ENCODE measurements at regions not wholly inside any gene's neighbourhood (a gene's known extent, or its start where the extent isn't known, plus 50 kb on each side); places are given as distances from the start of the nearest gene placed in this dataset.

GRCh38 chr1:94342416-94342815 lies 75.8 kb upstream of the ABCD3 start:
- Histone ChIP-seq H3K4me3 (no peak overlapping the region), H3K27ac (no peak overlapping the region), H3K9me3 (ENCODE audit: insufficient read depth, low read depth) (no peaks in the 10 kb centered on the region), H3K9me2 (ENCODE audit: insufficient read depth) (peaks cover 4% of the 10 kb centered on the region; the same call in 1 of the 2 replicates), H3F3A (ENCODE audit: insufficient read depth, low read depth) (peaks cover 10% of the 10 kb centered on the region; the same call in 1 of the 2 replicates), H2AFZ (no peak overlapping the region), H3K27me3 (ENCODE audit: insufficient read depth, low read depth) (no peaks in the 10 kb centered on the region), H3K4me1 (replicated peaks; ENCODE audit: insufficient read depth) (peaks cover 26% of the 10 kb centered on the region), H3K36me3 (ENCODE audit: low read depth) (no peaks in the 10 kb centered on the region), H3K4me2 (peak overlapping the region; percentile 21), H4K20me1 (ENCODE audit: insufficient read depth) (no peaks in the 10 kb centered on the region), H3K79me2 (ENCODE audit: low read depth) (no peaks in the 10 kb centered on the region)
- ChIA-PET POLR2A (ENCODE audit: unreplicated experiment) (interaction anchor here (0.6 kb wide), 1 partner anchor 199 kb away, joined by 3 read pairs; the partner anchor contains the start of gene F3), CTCF (interaction anchor here (0.9 kb wide), 1 partner anchor 121 kb away, joined by 3 read pairs; no protein-coding TSS in a partner anchor)
- no TSS peak for BruUV-seq (replicated peaks)
- intact Hi-C loops (cut with micrococcal nuclease; ENCODE audit: unreplicated experiment) = no loop called here
- TF ChIP-seq EZH2 (IDR thresholded peaks at IDR 0.05; ENCODE audit: low read depth) = no peak
- TF ChIP-seq CTCF (conservative IDR thresholded peaks at IDR 0.05) = no peak
- peak in 1 of 2 experiments; percentile 58 for DNase-seq

- Histone ChIP-seq H3K36me3 (ENCODE audit: low read depth) (no peaks in the 10 kb centered on the region), H3K27ac (no peak overlapping the region), H2AFZ (no peak overlapping the region), H3K9me3 (ENCODE audit: insufficient read depth, low read depth) (no peaks in the 10 kb centered on the region), H3K27me3 (ENCODE audit: insufficient read depth, low read depth) (no peaks in the 10 kb centered on the region), H3K4me1 (replicated peaks; ENCODE audit: insufficient read depth) (peaks cover 50% of the 10 kb centered on the region), H3K9me2 (ENCODE audit: insufficient read depth) (no peaks in the 10 kb centered on the region), H3K4me2 (0 out of 2 replicates have a peak overlapping the region, but pooled peaks have one; percentile 4), H3K79me2 (ENCODE audit: low read depth) (no peaks in the 10 kb centered on the region; the same call in 1 of the 2 replicates), H4K20me1 (ENCODE audit: insufficient read depth) (no peaks in the 10 kb centered on the region), H3F3A (ENCODE audit: insufficient read depth, low read depth) (peaks cover 10% of the 10 kb centered on the region; the same call in 1 of the 2 replicates), H3K4me3 (no peak overlapping the region)
- ChIA-PET POLR2A (ENCODE audit: unreplicated experiment) (interaction anchor here (0.6 kb wide), 1 partner anchor 284 kb away, joined by 4 read pairs; no protein-coding TSS in a partner anchor), CTCF (no interaction called here)
- peak in 1 of 2 experiments; percentile 62 for DNase-seq
- no TSS peak for BruUV-seq (replicated peaks)
- TF ChIP-seq CTCF (conservative IDR thresholded peaks at IDR 0.05) = no peak
- TF ChIP-seq EZH2 (IDR thresholded peaks at IDR 0.05; ENCODE audit: low read depth) = no peak
- intact Hi-C loops (cut with micrococcal nuclease; ENCODE audit: unreplicated experiment) = loop anchor here (5.0 kb wide), 2 partner anchors 78 to 147 kb away; partner anchors contain the start of gene ABCD3
These were observed 78.8 kb upstream of the ABCD3 start for GRCh38 chr1:94339206-94339927.

GRCh38 chr1:94336991-94337390 lies 81.2 kb upstream of the ABCD3 start:
- CTCF ChIA-PET = interaction anchor here (0.7 to 3.5 kb wide), 9 partner anchors 110 to 912 kb away, joined by 3 to 39 read pairs (median 8); no protein-coding TSS in a partner anchor
- no TSS peak for BruUV-seq (replicated peaks)

More at GRCh38 chr1:94336991-94337390, 81.2 kb upstream of the ABCD3 start:
- Histone ChIP-seq H4K20me1 (ENCODE audit: insufficient read depth) (no peaks in the 10 kb centered on the region), H3K4me1 (replicated peaks; ENCODE audit: insufficient read depth) (peaks cover 57% of the 10 kb centered on the region), H3K79me2 (ENCODE audit: low read depth) (peaks cover under 1% of the 10 kb centered on the region; the same call in 1 of the 2 replicates), H3K4me3 (no peak overlapping the region), H3K9me3 (ENCODE audit: insufficient read depth, low read depth) (no peaks in the 10 kb centered on the region), H3K4me2 (peak overlapping the region; percentile 21), H3K36me3 (ENCODE audit: low read depth) (no peaks in the 10 kb centered on the region), H3F3A (ENCODE audit: insufficient read depth, low read depth) (peaks cover 7% of the 10 kb centered on the region; the same call in 1 of the 2 replicates), H3K27me3 (ENCODE audit: insufficient read depth, low read depth) (no peaks in the 10 kb centered on the region), H2AFZ (no peak overlapping the region), H3K9me2 (ENCODE audit: insufficient read depth) (no peaks in the 10 kb centered on the region), H3K27ac (no peak overlapping the region)
- intact Hi-C loops (cut with micrococcal nuclease; ENCODE audit: unreplicated experiment) = loop anchor here (1.0 to 5.0 kb wide), 9 partner anchors 80 to 898 kb away; partner anchors contain the start of genes ABCD3, DNTTIP2 and GCLM
- DNase-seq = peak; percentile 50 to 88
- TF ChIP-seq CTCF (conservative IDR thresholded peaks at IDR 0.05) (no peak), EZH2 (IDR thresholded peaks at IDR 0.05; ENCODE audit: low read depth) (no peak)
- POLR2A ChIA-PET (ENCODE audit: unreplicated experiment) = interaction anchor here (0.5 to 0.7 kb wide), 2 partner anchors 348 to 374 kb away, joined by 3 to 4 read pairs; no protein-coding TSS in a partner anchor

All from PC-9 (cell line).